ENCODE measurements at regions not wholly inside any gene's neighbourhood (a gene's known extent, or its start where the extent isn't known, plus 50 kb on each side); places are given as distances from the start of the nearest gene placed in this dataset.
"Not testable (repeated sequence)": the region's sequence is repeated elsewhere in the genome, so short reads cannot be mapped to it uniquely, and the experiment has no call there.

DNA sequence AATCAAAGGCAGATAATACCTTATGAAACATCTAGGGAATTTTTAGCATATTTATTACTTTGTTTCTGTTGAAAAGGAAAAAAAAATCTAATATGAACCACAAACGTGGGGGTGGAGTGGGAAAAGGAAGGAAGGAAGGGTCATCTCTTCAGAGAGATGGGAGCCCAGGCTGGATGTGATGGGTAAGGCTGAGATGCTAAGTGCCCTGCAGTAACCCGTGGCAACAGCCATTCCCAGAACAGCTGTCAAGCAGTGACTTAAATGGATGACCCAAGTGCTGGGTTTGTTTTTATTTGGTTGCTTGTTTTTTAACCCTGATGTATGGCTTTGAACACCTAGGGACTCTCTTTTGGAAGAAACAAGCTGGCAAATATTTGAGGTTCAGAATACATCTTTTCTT lies 50.7 kb upstream of the KLF7 start:
- DNase-seq, result no peak

DNA sequence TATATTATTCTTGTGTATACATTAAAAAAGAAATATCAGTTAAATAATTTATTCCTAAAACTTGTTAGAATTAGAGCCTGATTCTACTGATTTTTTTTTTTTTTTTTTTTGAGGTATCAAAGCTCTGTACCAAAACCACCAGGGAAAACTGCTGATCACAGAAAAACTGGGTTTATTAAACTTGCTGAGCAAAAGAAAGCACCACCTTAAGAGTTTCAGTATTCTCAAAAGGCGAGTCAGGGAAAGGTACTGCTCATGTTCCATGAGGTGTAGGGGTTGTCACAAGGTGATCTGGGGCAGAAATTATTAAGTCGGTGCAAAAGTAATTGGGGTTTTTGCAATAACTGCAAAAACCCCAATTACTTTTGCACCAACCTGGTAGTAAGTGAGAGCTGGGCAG lies 51.7 kb upstream of the KLF7 start:
- DNase-seq, result no peak

DNA sequence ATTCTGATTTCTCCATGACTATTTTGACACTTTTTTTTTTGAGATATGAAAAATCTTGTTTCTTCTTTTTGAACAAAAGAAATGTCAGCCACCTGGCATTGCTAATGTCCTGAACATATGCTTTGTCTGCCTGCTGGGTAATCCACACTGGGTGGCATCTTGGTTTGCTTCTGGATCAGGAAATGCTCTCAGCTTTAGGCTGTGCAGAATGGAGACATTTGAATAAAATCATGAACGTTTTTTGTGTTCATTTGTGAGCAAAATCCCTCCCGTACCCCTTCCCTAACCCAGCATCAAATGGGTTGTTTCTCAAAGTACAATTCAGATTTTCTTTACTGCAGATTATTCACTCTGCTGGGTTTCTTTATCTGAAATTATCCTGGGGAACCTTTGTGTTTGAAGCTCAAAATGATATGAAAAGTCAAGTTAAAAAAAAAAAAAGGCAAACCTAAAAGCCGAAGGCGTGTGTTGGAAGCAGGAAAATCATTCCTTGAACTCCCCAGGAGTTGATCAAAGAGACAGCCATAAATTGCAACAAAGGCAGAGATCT lies 53.4 kb upstream of the KLF7 start:
- no peak for DNase-seq

DNA sequence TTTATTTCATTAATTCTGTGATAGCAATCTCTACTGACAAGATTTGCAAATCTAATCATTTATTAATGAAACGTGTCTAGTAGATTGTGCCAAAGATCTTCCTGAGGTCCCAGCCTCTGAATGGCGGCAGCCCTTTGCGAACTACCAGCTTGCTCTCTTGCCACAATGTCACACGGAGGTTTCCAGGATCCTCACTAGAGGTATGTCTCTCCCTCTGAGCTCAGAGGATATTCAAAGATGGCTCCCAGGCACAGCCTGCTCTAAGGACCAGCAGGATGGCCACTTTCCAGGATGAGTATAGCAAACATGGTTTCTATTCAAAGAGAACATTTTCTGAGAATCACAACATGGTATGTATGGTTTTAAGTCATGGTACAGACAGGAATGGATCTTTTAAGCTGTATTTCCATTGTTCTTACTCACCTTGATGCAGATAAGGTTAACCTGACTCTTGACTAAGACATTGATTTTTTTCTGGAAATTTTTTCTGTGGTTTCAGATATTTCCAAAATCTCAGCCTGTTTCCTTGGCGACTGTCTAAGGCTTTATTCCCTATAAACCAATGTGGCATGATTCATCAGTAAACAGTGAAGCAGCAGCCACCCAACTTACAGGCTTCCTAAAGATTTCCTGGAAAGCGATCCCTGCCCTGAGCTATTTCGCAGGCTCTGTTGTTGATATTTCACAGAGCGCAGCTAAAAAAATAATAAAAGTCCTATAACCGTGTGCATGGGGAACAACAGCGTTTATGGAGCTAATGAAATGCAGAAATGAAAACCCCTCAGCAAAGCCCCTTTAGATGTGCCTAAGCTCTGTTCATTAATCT lies 54.1 kb upstream of the KLF7 start:
- DNase-seq, result no peak

DNA sequence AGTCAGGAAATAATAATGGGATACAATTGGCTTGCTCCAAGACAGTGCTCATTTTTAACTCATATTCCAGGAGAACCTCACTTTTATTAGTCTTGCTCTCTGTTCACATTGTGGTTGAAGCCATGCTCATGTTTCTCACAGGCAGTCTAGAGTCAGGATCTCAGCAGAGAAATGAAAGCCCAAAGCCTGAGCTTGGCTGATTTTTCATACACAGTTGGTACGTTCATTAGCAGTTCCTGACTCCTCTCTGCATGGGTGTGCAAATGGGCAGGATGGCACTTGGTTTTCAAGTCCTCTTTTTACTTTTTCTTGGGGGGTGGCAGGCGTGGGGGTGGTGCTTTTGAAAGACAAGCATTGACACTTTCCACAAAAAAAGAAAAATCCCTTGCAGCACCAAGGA lies 56.0 kb upstream of the KLF7 start:
- no peak for DNase-seq

DNA sequence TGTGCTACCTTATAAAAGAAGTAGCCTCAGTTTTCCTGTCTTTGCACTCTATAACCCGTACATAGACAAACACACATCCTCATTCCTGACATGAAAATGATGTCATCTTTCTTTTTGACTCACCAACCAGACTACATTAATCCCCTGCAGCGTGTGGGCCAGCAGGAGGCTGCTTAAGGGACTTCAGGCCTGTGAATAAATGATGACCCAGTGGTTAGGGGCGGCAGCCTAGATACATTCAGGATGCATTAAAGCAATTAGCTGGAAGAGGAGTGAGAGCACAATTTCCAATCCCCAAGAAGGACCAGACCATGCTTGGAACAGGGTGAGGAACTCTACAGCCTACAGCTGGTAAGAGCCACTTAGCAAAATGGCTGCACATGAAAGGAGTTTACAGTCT lies 57.3 kb upstream of the KLF7 start:
- peak in 1 of 5 donors; percentile 68 for DNase-seq

DNA sequence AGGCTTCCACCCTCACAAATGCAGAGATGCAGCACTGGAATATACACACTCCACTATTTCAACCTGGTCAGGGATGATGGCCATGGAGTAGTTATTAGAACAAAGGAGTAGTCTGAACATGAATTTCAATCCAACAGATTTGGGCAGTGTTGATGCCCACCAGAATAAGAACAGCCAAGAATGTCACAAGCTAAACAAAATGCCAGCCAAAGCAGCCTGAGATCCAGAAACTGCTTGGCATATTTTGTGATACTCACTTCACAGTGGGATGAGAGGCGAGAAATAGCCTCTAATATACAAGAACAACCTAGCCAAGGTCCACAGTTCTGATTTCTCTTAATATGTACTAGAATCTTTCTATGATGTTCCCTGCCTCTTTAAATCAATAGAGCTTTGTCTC lies 58.6 kb upstream of the KLF7 start:
- DNase-seq, result no peak

DNA sequence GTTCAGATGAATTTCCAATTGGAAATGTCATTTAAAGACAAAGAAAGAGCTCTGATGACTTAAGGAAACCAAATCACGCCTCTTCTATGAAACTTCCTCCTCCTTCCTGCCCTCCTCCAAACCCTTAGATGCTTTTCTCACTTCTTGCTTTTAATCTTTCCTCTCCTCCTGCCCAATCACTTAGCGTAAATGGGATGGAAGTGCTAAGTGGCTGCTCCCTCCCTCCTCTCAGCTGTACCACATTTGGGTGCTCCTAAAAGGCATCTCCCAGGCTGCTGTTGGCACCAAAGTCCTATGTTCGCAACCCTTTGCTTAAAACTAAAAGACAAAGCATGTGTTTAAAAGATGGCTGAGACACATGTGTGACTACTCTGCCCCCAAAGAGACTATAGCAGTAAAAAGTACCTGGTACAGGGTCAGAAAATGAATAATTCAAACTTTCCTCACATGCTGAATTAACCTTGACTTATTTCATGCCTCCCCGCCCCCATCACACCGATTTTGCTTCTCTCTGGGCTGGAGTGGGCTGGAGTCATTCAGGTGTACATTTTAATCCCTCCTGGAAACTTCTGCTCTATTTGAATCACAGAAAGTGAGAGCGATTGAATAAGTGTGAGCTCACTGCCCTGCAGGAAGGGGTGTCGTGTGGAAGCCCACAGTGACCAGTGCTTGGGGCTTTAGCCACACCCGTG lies 59.2 kb upstream of the KLF7 start:
- no peak for DNase-seq

DNA sequence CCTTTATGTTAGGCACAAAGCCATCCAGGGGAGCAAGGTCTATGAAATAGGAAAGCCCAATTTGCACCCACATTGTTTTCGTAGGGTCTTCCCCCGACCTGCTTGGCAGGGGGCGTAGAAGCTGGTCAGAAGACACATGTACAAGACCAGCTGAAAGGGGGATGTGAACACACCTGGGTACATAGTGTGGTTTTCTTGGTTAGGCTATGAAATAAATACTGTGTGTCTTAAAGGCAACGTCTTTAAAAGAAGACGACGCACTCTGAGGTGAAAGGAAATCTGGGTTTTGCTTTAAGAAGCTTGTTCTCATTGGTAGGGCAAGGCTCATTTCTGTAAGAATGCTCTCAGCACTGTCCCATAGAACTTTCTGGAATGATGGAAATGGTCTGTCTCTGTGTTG lies 60.0 kb upstream of the KLF7 start:
- DNase-seq, result no peak

DNA sequence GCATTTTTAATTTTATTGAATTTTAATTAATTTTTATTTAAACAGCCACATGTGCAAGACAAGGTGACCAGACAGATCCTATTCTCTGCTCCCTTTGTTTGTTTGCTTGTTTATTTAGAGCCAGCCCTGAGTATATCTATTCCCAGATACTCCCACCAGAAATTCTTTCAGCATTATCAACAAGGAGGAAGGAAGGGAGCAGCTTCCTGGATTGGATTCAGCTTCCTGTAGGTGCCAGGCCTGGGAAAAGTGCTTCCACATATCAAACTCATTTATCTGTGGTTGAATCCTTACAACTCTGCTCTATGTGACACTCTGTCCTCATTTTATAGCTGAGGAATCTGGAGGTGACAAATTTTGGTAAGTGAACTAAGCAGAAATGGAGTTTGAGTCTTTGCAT lies 60.5 kb upstream of the KLF7 start:
- no peak for DNase-seq

DNA sequence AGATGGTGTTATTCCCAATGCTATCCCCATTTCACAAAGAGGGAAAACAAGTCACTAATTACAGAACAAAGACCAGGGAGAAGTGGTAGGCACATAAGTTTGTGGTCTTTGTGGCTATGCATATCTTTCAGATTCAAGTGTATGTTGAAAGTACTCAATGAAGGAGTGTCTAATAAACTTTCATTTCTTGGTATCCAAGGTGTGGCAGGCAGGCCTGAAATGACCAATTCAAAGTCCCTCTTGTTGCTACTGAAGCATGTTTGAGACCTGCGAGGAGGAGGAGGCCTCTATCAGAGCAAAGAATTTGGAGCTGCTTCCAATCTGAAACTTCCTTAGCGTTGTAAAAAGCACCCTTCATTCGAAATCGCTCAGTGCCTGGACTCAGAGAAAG lies 60.9 kb upstream of the KLF7 start:
- no peak for DNase-seq

DNA sequence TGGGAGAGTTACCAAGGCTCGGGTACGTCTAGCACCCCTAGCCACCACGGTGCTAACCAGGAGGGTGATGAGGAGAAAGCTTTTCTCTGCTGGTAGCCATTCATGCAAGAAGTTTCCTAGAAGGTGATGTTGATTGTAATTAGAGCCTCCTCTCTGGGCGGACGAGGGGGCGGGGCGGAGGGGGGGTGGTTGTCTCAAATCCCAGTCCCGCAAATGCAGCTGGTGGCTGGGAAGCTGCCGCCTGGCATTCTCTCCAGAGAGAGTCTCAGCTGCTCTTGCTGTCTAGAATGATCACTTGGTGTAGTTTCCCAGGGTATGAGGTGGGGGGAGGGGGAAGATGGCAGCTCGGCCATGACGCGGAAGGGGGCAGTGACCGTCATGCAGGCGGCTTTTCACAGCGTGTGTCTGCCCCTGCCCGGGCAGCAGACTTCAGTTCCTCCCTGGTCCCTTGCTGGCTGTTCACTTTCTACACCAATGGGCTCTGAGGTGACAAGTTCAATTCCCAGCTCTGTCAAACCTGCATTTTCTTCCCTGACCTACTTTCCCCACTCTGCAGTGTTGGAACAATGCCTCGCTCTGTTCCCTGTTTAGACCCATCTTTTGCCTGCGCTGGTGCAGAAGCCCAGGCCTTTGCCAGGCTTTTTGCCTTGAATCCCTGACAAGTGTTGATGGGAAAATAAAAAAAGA lies 61.5 kb upstream of the KLF7 start:
- DNase-seq, result no peak

DNA sequence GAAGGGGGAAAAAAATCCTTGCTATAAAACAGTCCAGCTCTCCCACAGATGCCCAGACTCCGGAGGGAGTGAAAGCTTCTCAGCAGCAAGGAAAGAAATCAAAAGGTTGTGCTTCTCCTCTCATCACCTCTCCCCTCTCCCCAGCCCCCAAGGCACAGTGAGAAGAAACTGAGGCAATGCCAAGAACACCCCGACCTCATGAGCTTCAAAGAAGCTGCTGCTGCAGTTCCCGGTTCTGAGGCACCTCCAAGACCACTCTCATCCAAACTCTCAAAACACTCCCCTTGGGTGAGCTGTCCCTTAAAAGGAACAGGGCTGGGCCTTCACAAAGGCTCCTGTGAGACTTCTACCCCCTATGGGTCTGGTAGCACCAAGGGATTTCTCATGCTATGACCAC lies 62.0 kb upstream of the KLF7 start:
- no peak for DNase-seq

DNA sequence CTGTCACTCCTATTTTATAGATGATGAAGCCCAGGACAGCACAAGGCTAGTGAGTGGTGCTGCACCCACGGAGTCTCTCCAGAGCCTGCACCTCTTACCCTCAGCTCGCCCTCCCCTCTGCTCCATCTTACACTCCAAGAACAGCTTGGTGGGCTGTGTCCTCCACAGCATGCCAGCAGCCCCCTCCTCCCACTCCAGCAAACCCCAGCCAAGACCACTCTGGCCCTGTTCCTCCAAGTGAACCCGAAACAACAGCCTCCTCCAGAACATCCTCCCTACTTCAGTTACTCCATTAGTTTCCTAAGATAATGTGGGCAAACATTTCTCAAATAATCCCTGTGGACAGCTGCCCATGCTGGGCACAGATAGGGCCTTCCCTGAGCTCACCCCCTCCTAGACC lies 62.7 kb upstream of the KLF7 start:
- no peak for DNase-seq

DNA sequence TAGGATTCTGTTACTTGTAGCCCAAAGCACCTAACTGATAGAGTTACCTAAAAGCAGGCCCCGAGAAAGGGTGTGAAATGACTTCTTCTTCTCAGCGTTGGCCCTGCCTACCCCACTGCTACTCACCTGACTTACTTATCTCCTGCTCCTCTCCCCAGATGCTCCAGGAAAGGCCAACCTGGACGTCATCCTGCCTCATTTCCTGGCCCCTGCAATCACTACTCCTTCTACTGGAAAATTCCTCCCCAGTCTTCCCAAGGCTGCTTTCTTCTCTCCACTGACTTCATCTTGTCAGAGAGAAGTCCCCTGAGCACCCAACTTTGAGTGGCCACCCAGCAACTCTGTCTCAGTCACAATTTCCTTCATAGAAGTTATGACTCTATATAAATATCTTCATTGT lies 63.4 kb upstream of the KLF7 start:
- no peak for DNase-seq

DNA sequence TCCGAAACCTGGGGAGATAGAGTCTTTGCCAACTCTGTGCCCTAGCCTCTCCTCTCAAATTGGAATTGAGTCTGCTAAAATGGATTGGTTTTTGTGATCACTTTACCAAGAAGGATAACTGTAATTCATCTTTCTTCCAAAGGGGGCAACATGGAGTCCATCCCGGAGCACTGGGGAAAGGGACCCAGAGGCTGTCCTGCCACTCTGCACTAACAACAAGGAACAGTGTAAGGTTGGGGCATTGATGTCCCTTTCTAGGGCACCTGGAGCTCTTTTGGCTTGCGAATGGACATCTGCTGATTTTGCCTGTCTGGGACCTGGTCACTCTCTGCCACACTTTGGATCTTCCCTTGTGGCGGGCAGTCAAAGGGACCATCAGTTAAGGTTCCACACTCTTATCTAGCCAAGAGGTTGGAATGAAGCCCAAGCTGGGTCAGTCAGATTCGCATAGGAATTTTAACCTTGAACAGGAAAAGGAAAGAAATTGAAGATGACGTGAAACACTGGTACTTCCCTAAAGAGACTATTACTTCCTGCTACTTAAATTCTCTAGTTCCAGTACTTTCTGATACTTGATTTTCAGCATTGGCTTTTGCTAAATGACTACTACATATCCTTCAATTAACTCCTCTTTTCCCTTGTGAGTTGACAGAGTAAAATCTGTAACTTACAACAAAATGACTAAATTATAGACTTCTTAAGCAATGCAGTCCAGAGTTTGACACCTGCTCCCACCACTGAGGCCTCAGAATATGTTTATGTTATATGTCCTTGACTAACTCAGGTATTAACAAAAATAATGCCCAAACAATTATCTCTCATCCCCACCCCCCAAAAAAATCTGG lies 64.7 kb upstream of the KLF7 start:
- DNase-seq, result no peak

DNA sequence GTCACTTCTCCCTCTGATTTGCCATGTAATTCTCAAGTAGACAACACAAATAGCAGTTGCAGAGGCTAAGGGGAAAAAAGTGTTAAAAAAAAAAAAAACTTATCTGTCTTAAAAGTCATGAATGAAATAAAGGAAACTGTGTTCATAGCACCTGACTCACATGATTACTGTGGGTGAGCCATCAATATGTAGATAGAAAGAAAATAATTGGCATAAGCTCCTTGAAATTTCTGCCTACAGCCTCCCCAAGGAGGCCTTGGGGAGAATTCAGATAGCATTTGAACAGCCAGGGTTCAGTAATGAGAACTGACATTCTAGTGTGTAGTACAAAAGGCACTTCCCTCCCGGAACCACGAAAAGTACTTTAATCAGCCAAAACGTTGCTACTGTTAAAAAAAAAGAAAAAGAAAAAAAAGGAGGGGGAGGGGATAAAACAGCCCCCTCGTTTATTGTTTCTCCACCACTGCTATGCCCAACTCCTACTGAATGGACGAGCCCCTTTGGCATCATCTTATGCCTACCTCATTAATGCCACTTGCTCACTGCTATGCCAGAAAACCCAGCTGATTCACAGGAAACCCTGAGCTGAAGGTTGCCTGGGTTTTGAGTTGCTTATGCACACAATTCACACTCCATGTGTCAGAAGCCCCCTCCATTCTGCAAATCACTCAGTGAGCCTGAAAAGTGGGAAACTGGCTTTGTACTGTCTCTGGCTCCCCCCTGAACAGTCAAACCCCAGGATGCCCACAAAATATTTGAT lies 65.5 kb upstream of the KLF7 start:
- DNase-seq, result no peak

DNA sequence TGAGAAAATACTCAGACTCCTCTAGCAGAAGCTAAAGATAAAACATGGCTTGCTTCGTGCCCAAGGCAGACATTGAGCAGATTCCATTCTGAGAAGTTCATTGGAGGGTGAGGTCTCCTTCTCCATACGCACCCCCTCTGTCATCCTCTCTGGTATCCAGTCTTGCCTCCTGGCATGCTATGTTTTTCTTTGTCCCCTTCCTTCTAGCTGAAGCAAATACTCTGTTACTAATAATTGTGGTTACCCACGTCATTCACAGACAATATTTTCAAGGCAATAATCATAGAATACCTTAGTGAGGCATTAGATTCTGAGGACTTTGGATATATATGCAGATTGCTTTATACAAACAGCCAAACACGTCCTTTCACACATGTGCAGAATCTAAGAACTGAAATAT lies 66.2 kb upstream of the KLF7 start:
- no peak for DNase-seq

DNA sequence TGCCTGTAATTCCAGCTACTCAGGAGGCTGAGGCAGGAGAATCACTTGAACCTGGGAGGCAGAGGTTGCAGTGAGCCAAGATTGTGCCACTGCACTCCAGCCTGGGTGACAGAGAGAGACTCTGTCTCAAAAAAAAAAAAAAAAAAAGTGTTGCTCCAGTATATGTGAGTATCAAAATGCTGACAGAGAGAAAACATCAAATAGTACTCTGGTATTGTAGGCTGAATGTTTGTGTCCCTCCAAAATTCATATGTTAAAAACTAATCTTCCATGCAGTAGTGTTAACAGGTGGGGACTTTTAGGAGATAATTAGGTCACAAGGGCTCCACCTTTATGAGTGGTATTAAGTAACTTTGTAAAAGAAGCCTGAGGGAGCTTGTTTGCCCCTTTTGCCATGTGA lies 67.4 kb upstream of the KLF7 start:
- DNase-seq, result not testable (repeated sequence)

DNA sequence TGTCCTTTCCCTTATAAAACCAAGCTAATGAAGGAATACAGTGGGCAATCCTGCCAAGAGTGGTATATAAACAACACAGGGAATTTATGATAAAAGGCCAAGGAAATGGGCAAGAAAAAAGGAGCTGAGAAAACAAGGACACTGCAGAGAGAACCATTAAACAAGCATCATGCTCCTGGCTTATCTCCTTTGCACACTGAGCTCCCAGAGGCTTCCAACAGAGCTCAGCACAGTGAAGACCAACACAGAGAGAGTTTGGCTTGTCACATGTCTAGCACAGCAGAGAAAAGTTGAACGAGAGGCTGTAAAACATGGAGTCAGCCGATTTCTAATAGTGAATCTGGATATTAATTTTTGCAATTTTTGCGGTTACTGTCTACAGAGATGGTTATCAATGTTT lies 68.0 kb upstream of the KLF7 start:
- no peak for DNase-seq

DNA sequence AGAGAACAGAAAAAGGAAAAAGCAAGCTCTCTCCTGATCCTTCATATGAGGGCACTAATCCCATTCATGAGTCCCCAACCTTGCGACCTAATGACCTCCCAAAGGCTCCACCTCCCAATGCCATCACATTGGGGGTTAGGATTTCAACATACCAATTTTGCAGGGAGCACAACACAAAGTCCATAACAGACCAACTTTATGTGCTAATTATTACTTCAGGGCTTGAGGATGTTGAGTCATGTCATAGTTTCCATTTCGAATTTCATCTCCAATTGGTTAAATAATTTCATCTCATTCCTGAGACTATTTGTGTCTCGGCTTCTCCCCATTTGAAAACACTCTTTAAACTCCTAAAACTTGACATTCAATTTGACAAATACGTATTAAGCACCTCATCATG lies 69.9 kb upstream of the KLF7 start:
- no peak for DNase-seq
